ENCODE measurements at regions not wholly inside any gene's neighbourhood (a gene's known extent, or its start where the extent isn't known, plus 50 kb on each side); places are given as distances from the start of the nearest gene placed in this dataset.

GRCh38 chr9:19551124-19551929, 142.5 kb downstream of the ACER2 start:
- Histone ChIP-seq H3K27ac (no peak overlapping the region), H3K36me3 (no peaks in the 10 kb centered on the region), H3K4me3 (no peak overlapping the region), H3K4me1 (no peaks in the 10 kb centered on the region), H3K9me3 (no peaks in the 10 kb centered on the region), H3K27me3 (no peaks in the 10 kb centered on the region)
- DNase-seq, result no peak
- intact Hi-C loops (cut with DNase I), result no loop called here
- WGBS (ENCODE audit: insufficient coverage, low coverage, low lambda C conversion rate, missing lambda C conversion rate), result 26% methylated on average over 7 of the region's 8 CpGs
- ATAC-seq, result no peak
- no peak for TF ChIP-seq POLR2A (IDR thresholded peaks at IDR 0.05)
- no peak for TF ChIP-seq CTCF (IDR thresholded peaks at IDR 0.05)

GRCh38 chr9:19550009-19550408, 141.2 kb downstream of the ACER2 start:
- Histone ChIP-seq H3K36me3 (no peaks in the 10 kb centered on the region), H3K27ac (no peak overlapping the region)
- no peak for ATAC-seq

GRCh38 chr9:19533373-19533772, 124.6 kb downstream of the ACER2 start:
- TF ChIP-seq CTCF (IDR thresholded peaks at IDR 0.05) (no peak), POLR2A (IDR thresholded peaks at IDR 0.05) (no peak)
- 65% methylated on average over 3 of the region's 3 CpGs for WGBS (ENCODE audit: insufficient coverage, low coverage, low lambda C conversion rate, missing lambda C conversion rate)
- no peaks in the 10 kb centered on the region for H3K9me3 ChIP-seq
- ATAC-seq (no peak), DNase-seq (no peak)
- no peak overlapping the region for H3K27ac ChIP-seq
- intact Hi-C loops (cut with DNase I), result no loop called here
- H3K4me1 ChIP-seq, result no peaks in the 10 kb centered on the region
- H3K36me3 ChIP-seq, result no peaks in the 10 kb centered on the region
- no peaks in the 10 kb centered on the region for H3K27me3 ChIP-seq
- no peak overlapping the region for H3K4me3 ChIP-seq

More at GRCh38 chr9:19550009-19550408, 141.2 kb downstream of the ACER2 start:
- Histone ChIP-seq H3K4me3 (no peak overlapping the region), H3K9me3 (no peaks in the 10 kb centered on the region), H3K27me3 (no peaks in the 10 kb centered on the region), H3K4me1 (no peaks in the 10 kb centered on the region)
- TF ChIP-seq CTCF (IDR thresholded peaks at IDR 0.05) (no peak), POLR2A (IDR thresholded peaks at IDR 0.05) (no peak)
- intact Hi-C loops (cut with DNase I), result no loop called here
- WGBS (ENCODE audit: insufficient coverage, low coverage, low lambda C conversion rate, missing lambda C conversion rate), result 56% methylated on average over 7 of the region's 7 CpGs
- no peak for DNase-seq

- H3K4me1 ChIP-seq, result no peaks in the 10 kb centered on the region
- intact Hi-C loops (cut with DNase I), result no loop called here
- ATAC-seq, result no peak
- no peak for DNase-seq
- no peaks in the 10 kb centered on the region for H3K27me3 ChIP-seq
- no peak overlapping the region for H3K4me3 ChIP-seq
- TF ChIP-seq CTCF (IDR thresholded peaks at IDR 0.05) (no peak), POLR2A (IDR thresholded peaks at IDR 0.05) (no peak)
- H3K27ac ChIP-seq, result no peak overlapping the region
- no peaks in the 10 kb centered on the region for H3K36me3 ChIP-seq
- H3K9me3 ChIP-seq, result no peaks in the 10 kb centered on the region
- WGBS (ENCODE audit: insufficient coverage, low coverage, low lambda C conversion rate, missing lambda C conversion rate), result 22% methylated on average over 3 of the region's 3 CpGs
Measured at GRCh38 chr9:19527663-19528062, 118.9 kb downstream of the ACER2 start.

Measured in right lobe of liver (tissue), 6 donors.